ENCODE measurements at regions not wholly inside any gene's neighbourhood (a gene's known extent, or its start where the extent isn't known, plus 50 kb on each side); places are given as distances from the start of the nearest gene placed in this dataset.

DNA sequence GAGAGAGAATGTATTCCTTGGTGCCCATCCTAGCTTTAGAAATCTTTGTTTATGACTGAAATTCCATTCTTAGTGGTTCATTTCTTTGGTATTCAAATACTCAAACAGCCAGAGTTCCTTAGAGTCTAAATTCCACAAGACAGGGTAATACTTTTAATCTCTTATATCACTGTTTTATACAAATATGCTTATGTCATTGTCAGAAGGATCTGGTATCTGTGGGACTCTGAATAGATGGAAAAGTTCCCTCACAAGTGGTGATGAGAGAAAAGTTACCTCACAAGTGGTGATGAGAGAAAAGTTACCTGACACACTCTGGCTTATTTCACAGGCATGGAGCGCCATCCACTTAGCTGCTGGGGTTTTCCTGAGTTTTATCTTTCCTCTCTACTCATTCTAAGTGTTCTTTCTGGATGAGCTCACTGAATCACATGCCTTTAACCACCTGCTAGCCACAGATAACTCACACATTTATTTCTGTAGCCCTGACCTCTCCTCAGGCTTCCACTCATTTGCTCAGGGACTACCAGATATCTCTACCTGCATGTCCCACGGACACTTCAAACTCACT is 784.0 kb downstream of the SUGCT start:
- Histone ChIP-seq H3K27ac (ENCODE audit: low read depth, low read length) (no peak overlapping the region), H3K79me1 (ENCODE audit: low read depth, low read length) (no peaks in the 10 kb centered on the region), H4K20me1 (replicated peaks in 1 of 2; ENCODE audit: control insufficient read depth in 1 of 2, insufficient read depth in 2 of 2, low read length in 2 of 2) (no peaks in the 10 kb centered on the region), H4K5ac (ENCODE audit: insufficient read length, low read depth, low read length) (no peak overlapping the region), H3K79me2 (ENCODE audit: control insufficient read depth in 1 of 2, insufficient read depth in 2 of 2, low read length in 2 of 2) (no peaks in the 10 kb centered on the region), H3K4me3 (ENCODE audit: extremely low read depth in 1 of 4, insufficient read depth in 2 of 4, low read depth in 3 of 4, low read length in 4 of 4) (no peak overlapping the region), H3K4me1 (replicated peaks in 1 of 4; ENCODE audit: control insufficient read depth in 3 of 4, insufficient read depth in 4 of 4, low read length in 3 of 4) (no peaks in the 10 kb centered on the region), H2BK5ac (ENCODE audit: low read depth, low read length) (no peak overlapping the region), H2AK5ac (ENCODE audit: low read depth, low read length) (no peak overlapping the region), H3K36me3 (ENCODE audit: control insufficient read depth in 2 of 4, insufficient read depth in 4 of 4, low read length in 3 of 4) (no peaks in the 10 kb centered on the region), H2AFZ (ENCODE audit: low read length) (no peak overlapping the region), H3K9ac (replicated peaks in 1 of 4; ENCODE audit: extremely low read depth in 1 of 4, low read depth in 3 of 4, low read length in 3 of 4) (no peak overlapping the region), H2BK120ac (replicated peaks; ENCODE audit: low read depth, low read length) (no peak overlapping the region), H3K9me3 (ENCODE audit: insufficient read depth in 2 of 2, low read depth in 1 of 2, low read length in 1 of 2) (no peaks in the 10 kb centered on the region), H2BK20ac (ENCODE audit: low read length) (no peak overlapping the region), H3K14ac (ENCODE audit: insufficient read length) (no peak overlapping the region), H4K8ac (ENCODE audit: extremely low read depth, insufficient read depth, low read length) (no peak overlapping the region), H2BK15ac (ENCODE audit: low read length) (no peak overlapping the region), H4K91ac (replicated peaks; ENCODE audit: insufficient read length, low read length) (no peak overlapping the region), H3K23ac (ENCODE audit: insufficient read length) (no peak overlapping the region), H3K4ac (replicated peaks; ENCODE audit: insufficient read length, low read depth, low read length) (no peak overlapping the region), H3K27me3 (replicated peaks in 1 of 4; ENCODE audit: control insufficient read depth in 3 of 4, extremely low read depth in 1 of 4, insufficient read depth in 3 of 4, low read length in 3 of 4) (no peaks in the 10 kb centered on the region), H3K23me2 (ENCODE audit: low read depth, low read length) (no peaks in the 10 kb centered on the region; the same call in 1 of the 2 replicates), H3K56ac (replicated peaks; ENCODE audit: insufficient read length, low read depth, low read length) (no peak overlapping the region), H3K4me2 (ENCODE audit: insufficient read depth in 1 of 2, low read depth in 2 of 2, low read length in 2 of 2) (no peak overlapping the region), H3K18ac (ENCODE audit: extremely low read depth, low read length) (no peak overlapping the region), H2BK12ac (ENCODE audit: low read depth, low read length) (no peak overlapping the region)
- ChIA-PET POLR2A (ENCODE audit: partially characterized antibody) (no interaction called here), CTCF (ENCODE audit: partially characterized antibody) (interaction anchor here (1.3 to 1.4 kb wide), 2 partner anchors 18 to 787 kb away, joined by 3 to 4 read pairs; no protein-coding TSS in a partner anchor)
- FAIRE-seq (no peak), DNase-seq (ENCODE audit: low read depth in 1 of 2, low spot score in 2 of 2) (no peak)
- WGBS, 2 experiments (ENCODE audit: extremely low coverage in 1 of 2, insufficient coverage in 1 of 2, insufficient read length in 1 of 2, insufficient replicate concordance in 2 of 2, low coverage in 1 of 2, low lambda C conversion rate in 2 of 2, missing lambda C conversion rate in 1 of 2), result 97% methylated on average over 2 of the region's 2 CpGs; no CpG with 5 or more reads in 1 of the 2 experiments
- no peak for TF ChIP-seq TAF7 (optimal IDR thresholded peaks at IDR 0.05; ENCODE audit: borderline replicate concordance, low read depth, low read length)
- TF ChIP-seq POU5F1 (IDR thresholded peaks at IDR 0.05; ENCODE audit: low read depth, low read length), result no peak
- TF ChIP-seq, protein P1, sequence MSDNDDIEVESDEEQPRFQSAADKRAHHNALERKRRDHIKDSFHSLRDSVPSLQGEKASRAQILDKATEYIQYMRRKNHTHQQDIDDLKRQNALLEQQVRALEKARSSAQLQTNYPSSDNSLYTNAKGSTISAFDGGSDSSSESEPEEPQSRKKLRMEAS (IDR thresholded peaks at IDR 0.05), result no peak
- TF ChIP-seq EP300 (IDR thresholded peaks at IDR 0.05; ENCODE audit: borderline replicate concordance in 1 of 2, low read depth in 2 of 2, low read length in 2 of 2), result no peak
- no peak for TF ChIP-seq TCF12 (IDR thresholded peaks at IDR 0.05; ENCODE audit: low read depth, low read length)
- TF ChIP-seq KDM1A (IDR thresholded peaks at IDR 0.05; ENCODE audit: borderline replicate concordance, low read length), result no peak
- TF ChIP-seq SRF (IDR thresholded peaks at IDR 0.05; ENCODE audit: low read depth, low read length), result no peak
- no peak for TF ChIP-seq KDM5A (IDR thresholded peaks at IDR 0.05; ENCODE audit: low read length)
- TF ChIP-seq YY1 (IDR thresholded peaks at IDR 0.05; ENCODE audit: low read depth, low read length), result no peak
- no peak for TF ChIP-seq FOSL1 (IDR thresholded peaks at IDR 0.05; ENCODE audit: insufficient read depth, low read depth, low read length)
- TF ChIP-seq POLR2A (IDR thresholded peaks at IDR 0.05; ENCODE audit: control extremely low read depth in 1 of 2, low read depth in 2 of 2, low read length in 2 of 2), result no peak
- no peak for TF ChIP-seq SIRT6 (IDR thresholded peaks at IDR 0.05; ENCODE audit: low read length)
- TF ChIP-seq GABPA (IDR thresholded peaks at IDR 0.05; ENCODE audit: borderline replicate concordance, insufficient read depth, low read length), result no peak
- no peak for TF ChIP-seq RBBP5 (IDR thresholded peaks at IDR 0.05; ENCODE audit: borderline replicate concordance, low read depth, low read length)
- TF ChIP-seq HDAC6 (IDR thresholded peaks at IDR 0.05; ENCODE audit: low read depth, low read length), result no peak
